CD14-positive monocyte (primary cell): ENCODE measurements at regions not wholly inside any gene's neighbourhood (a gene's known extent, or its start where the extent isn't known, plus 50 kb on each side); places are given as distances from the start of the nearest gene placed in this dataset.
A peak's percentile ranks its signal among the peaks of the same experiment; 100 is the strongest.

Source experiments
- DNase-seq, 3 donors: peaks; one replicate each; pipeline ENCODE4 v3.0.0-alpha.2; 2011 to 2022
- H2AFZ ChIP-seq: 2 replicates; pipeline ENCODE4 v1.6.0; 2012; ENCODE audit warnings: mild to moderate bottlenecking, low read depth, low read length, inconsistent platforms; ENCODE audit not compliant: insufficient read depth, poor library complexity, severe bottlenecking
- H3K27ac ChIP-seq, 2 donors: 1 replicate in 1 of 2; 2 replicates in 1 of 2; pipeline ENCODE4 v1.5.1; 2012 to 2013; ENCODE audit warnings: low read length in 2 of 2, control low read depth in 1 of 2, inconsistent platforms in 1 of 2, low read depth in 1 of 2, mild to moderate bottlenecking in 1 of 2
- H3K27me3 ChIP-seq, 2 donors: one replicate each; pipeline versions ENCODE4 v1.6.0 to v1.6.1; 2011 to 2013; ENCODE audit warnings: low read length in 2 of 2; ENCODE audit not compliant: control insufficient read depth in 2 of 2, insufficient read depth in 2 of 2
- H3K36me3 ChIP-seq, 2 donors: replicated peaks in 1 of 2; 1 replicate in 1 of 2; 2 replicates in 1 of 2; pipeline versions ENCODE4 v1.5.1 to v1.6.1; 2012 to 2013; ENCODE audit warnings: low read length in 2 of 2, control low read depth in 1 of 2, inconsistent platforms in 1 of 2, mild to moderate bottlenecking in 1 of 2; ENCODE audit not compliant: insufficient read depth in 2 of 2, control insufficient read depth in 1 of 2
- H3K4me1 ChIP-seq, 2 donors: 1 replicate in 1 of 2; 2 replicates in 1 of 2; pipeline versions ENCODE4 v1.5.1 to v1.6.1; 2012 to 2013; ENCODE audit warnings: low read length in 2 of 2, control low read depth in 1 of 2, inconsistent platforms in 1 of 2, mild to moderate bottlenecking in 1 of 2, moderate library complexity in 1 of 2; ENCODE audit not compliant: insufficient read depth in 2 of 2, control insufficient read depth in 1 of 2
- H3K4me2 ChIP-seq: replicated peaks from 2 replicates; pipeline ENCODE3; 2012; ENCODE audit warnings: low read length, moderate library complexity, mild to moderate bottlenecking; ENCODE audit not compliant: poor library complexity, severe bottlenecking; ENCODE audit errors: extremely low read depth
- H3K4me3 ChIP-seq, 3 experiments: fragments of 200-600 bp in 1 of 3; sonication (generic) in 1 of 3; replicated peaks in 1 of 3; 1 replicate in 2 of 3; 2 replicates in 1 of 3; pipeline ENCODE4 v1.5.1; 2011 to 2013; ENCODE audit warnings: low read length in 3 of 3, mild to moderate bottlenecking in 3 of 3, control low read depth in 2 of 3, low read depth in 2 of 3, inconsistent platforms in 1 of 3, moderate library complexity in 1 of 3
- H3K79me2 ChIP-seq: 2 replicates; pipeline ENCODE4 v1.6.0; 2012; ENCODE audit warnings: mild to moderate bottlenecking, control low read depth, inconsistent platforms, low read length, moderate library complexity; ENCODE audit not compliant: insufficient read depth
- H3K9ac ChIP-seq: 2 replicates; pipeline ENCODE4 v1.6.0; 2017; ENCODE audit warnings: low read length, mild to moderate bottlenecking; ENCODE audit not compliant: insufficient read depth, poor library complexity, severe bottlenecking
- H3K9me3 ChIP-seq, 2 donors: replicated peaks in 1 of 2; 1 replicate in 1 of 2; 2 replicates in 1 of 2; pipeline versions ENCODE4 v1.5.1 to v1.6.1; 2012 to 2013; ENCODE audit warnings: low read length in 2 of 2, control low read depth in 1 of 2; ENCODE audit not compliant: control insufficient read depth in 1 of 2, insufficient read depth in 1 of 2
- H4K20me1 ChIP-seq: 2 replicates; pipeline ENCODE4 v1.6.0; 2012; ENCODE audit warnings: mild to moderate bottlenecking, low read length, control low read depth, moderate library complexity; ENCODE audit not compliant: insufficient read depth
- H3K27ac Mint-ChIP-seq, 7 donors: one replicate each; pipeline ENCODE4 v1.8.0; 2020; ENCODE audit warnings: mild to moderate bottlenecking in 7 of 7, mixed read lengths in 7 of 7, moderate library complexity in 6 of 7, inconsistent platforms in 2 of 7
- H3K27me3 Mint-ChIP-seq, 3 donors: one replicate each; pipeline ENCODE4 v1.8.0; 2021 to 2022; ENCODE audit warnings: low read depth in 3 of 3, mild to moderate bottlenecking in 3 of 3, mixed read lengths in 3 of 3, moderate library complexity in 3 of 3, inconsistent platforms in 1 of 3
- H3K36me3 Mint-ChIP-seq, 2 donors: one replicate each; pipeline ENCODE4 v1.8.0; 2020; ENCODE audit warnings: mixed read lengths in 2 of 2, inconsistent platforms in 1 of 2, mild to moderate bottlenecking in 1 of 2
- H3K4me1 Mint-ChIP-seq: one replicate; pipeline ENCODE4 v1.8.0; 2020; ENCODE audit warnings: mild to moderate bottlenecking, mixed read lengths
- H3K4me3 Mint-ChIP-seq, 2 donors: one replicate each; pipeline ENCODE4 v1.8.0; 2020; ENCODE audit warnings: mild to moderate bottlenecking in 2 of 2, mixed read lengths in 2 of 2, moderate library complexity in 1 of 2
- H3K9me3 Mint-ChIP-seq, 7 donors: one replicate each; pipeline ENCODE4 v1.8.0; 2020 to 2022; ENCODE audit warnings: mixed read lengths in 7 of 7, mild to moderate bottlenecking in 6 of 7, moderate library complexity in 6 of 7, inconsistent platforms in 2 of 7
- WGBS: methylation state at CpG from one replicate; pipeline ENCODE4 v1.1.5; 2013; ENCODE audit warnings: missing lambda C conversion rate; ENCODE audit not compliant: insufficient coverage; 5-methylcytosine and 5-hydroxymethylcytosine counted together
- intact Hi-C, 2 donors: fragments of 100-400 bp; cut with micrococcal nuclease; formaldehyde crosslinking; loops; one replicate each; pipeline versions ENCODE4 v1.15.0 to v1.15.1; 2023
- TF ChIP-seq, protein P1 (sequence below): fragments of 200-600 bp; IDR thresholded peaks from one replicate; pipeline ENCODE4 v1.8.0; 2022; ENCODE audit warnings: antibody characterized with exemption, mild to moderate bottlenecking

DNA sequence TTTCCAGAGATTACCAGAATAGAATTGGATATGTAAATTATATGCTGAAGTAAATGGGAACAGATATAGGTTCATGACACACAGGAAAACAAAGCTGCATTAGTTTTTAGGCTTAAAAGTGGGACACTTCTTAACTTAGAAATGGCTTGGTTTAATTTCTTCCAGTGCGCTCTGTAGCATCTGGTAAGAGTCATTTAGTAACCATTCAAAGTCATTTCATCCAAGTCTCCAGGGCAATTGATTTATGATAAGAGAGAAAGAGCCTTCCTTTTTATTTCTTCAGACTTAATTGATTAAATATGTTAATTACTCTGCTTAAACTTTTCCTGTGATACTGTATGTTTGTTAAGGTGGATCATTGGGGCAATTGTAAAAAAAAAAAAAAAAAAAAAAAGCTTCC, 368.0 kb downstream of the DOK5 start:
- peaks cover 0 to 1% (median 0%) of the 10 kb centered on the region in 3 donors for H3K27me3 Mint-ChIP-seq
- H3K4me3 ChIP-seq = no peak overlapping the region
- peak overlapping the region in 1 of 7 donors; percentile 10 for H3K27ac Mint-ChIP-seq
- no peaks in the 10 kb centered on the region for H3K27me3 ChIP-seq
- TF ChIP-seq, protein P1, sequence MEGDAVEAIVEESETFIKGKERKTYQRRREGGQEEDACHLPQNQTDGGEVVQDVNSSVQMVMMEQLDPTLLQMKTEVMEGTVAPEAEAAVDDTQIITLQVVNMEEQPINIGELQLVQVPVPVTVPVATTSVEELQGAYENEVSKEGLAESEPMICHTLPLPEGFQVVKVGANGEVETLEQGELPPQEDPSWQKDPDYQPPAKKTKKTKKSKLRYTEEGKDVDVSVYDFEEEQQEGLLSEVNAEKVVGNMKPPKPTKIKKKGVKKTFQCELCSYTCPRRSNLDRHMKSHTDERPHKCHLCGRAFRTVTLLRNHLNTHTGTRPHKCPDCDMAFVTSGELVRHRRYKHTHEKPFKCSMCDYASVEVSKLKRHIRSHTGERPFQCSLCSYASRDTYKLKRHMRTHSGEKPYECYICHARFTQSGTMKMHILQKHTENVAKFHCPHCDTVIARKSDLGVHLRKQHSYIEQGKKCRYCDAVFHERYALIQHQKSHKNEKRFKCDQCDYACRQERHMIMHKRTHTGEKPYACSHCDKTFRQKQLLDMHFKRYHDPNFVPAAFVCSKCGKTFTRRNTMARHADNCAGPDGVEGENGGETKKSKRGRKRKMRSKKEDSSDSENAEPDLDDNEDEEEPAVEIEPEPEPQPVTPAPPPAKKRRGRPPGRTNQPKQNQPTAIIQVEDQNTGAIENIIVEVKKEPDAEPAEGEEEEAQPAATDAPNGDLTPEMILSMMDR = no peak
- no peak overlapping the region for H3K9ac ChIP-seq
- H3K4me2 ChIP-seq = no peak overlapping the region
- H3K36me3 ChIP-seq = no peaks in the 10 kb centered on the region
- no CpG with 5 or more reads among the region's 1 CpG for WGBS
- no peak overlapping the region for H2AFZ ChIP-seq
- no peak overlapping the region for H3K27ac ChIP-seq
- no peaks in the 10 kb centered on the region for H3K79me2 ChIP-seq
- peaks cover 0 to 4% (median 2%) of the 10 kb centered on the region in 7 donors for H3K9me3 Mint-ChIP-seq
- H3K4me1 Mint-ChIP-seq = no peaks in the 10 kb centered on the region
- H3K4me3 Mint-ChIP-seq = no peak overlapping the region
- DNase-seq = no peak
- H3K36me3 Mint-ChIP-seq = no peaks in the 10 kb centered on the region
- H4K20me1 ChIP-seq = no peaks in the 10 kb centered on the region
- H3K4me1 ChIP-seq = no peaks in the 10 kb centered on the region
- no peaks in the 10 kb centered on the region for H3K9me3 ChIP-seq
- intact Hi-C loops = no loop called here

DNA sequence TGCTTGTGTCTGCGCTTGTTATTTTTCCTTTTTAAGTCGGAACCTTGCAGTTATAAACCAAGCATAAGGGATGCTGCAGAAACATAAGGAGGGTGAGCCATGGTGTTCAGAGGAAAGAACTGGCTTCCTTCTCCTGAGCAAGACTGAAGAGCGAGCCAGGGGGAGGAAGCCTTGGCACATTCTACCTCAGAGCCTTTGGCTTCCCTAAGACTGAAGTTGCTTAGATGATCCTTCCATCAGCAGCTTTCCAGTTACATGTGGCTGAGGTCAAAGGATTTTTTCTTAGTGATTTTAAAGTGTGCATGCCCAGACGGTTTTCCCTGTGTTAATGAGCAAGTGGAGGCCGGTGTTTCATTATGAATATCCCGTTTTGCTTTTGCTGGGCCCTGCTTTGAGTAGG, 363.8 kb downstream of the DOK5 start:
- peaks cover 0 to 3% (median 0%) of the 10 kb centered on the region in 7 donors for H3K9me3 Mint-ChIP-seq
- Histone ChIP-seq H3K4me1 (no peaks in the 10 kb centered on the region), H3K4me2 (no peak overlapping the region), H3K9ac (no peak overlapping the region), H3K79me2 (no peaks in the 10 kb centered on the region), H4K20me1 (no peaks in the 10 kb centered on the region), H3K36me3 (no peaks in the 10 kb centered on the region), H3K9me3 (no peaks in the 10 kb centered on the region), H3K4me3 (no peak overlapping the region), H3K27ac (no peak overlapping the region), H2AFZ (no peak overlapping the region), H3K27me3 (no peaks in the 10 kb centered on the region)
- 90% methylated on average over 2 of the region's 6 CpGs for WGBS
- intact Hi-C loops = no loop called here
- H3K4me1 Mint-ChIP-seq = no peaks in the 10 kb centered on the region
- H3K4me3 Mint-ChIP-seq = no peak overlapping the region
- TF ChIP-seq, protein P1 = no peak
- no peak overlapping the region for H3K27ac Mint-ChIP-seq
- H3K27me3 Mint-ChIP-seq = peaks cover 0 to 1% (median 0%) of the 10 kb centered on the region in 3 donors
- H3K36me3 Mint-ChIP-seq = no peaks in the 10 kb centered on the region
- DNase-seq = no peak
